HG03280 (cell line): ENCODE measurements at regions not wholly inside any gene's neighbourhood (a gene's known extent, or its start where the extent isn't known, plus 50 kb on each side); places are given as distances from the start of the nearest gene placed in this dataset.
"Not testable (repeated sequence)": the region's sequence is repeated elsewhere in the genome, so short reads cannot be mapped to it uniquely, and the experiment has no call there.

Experiments
- ATAC-seq: cut with Tn5 transposase; IDR thresholded peaks from one replicate; pipeline ENCODE4 v1.9.1; 2021; ENCODE audit warnings: mild to moderate bottlenecking, moderate library complexity; ENCODE audit not compliant: unreplicated experiment

DNA sequence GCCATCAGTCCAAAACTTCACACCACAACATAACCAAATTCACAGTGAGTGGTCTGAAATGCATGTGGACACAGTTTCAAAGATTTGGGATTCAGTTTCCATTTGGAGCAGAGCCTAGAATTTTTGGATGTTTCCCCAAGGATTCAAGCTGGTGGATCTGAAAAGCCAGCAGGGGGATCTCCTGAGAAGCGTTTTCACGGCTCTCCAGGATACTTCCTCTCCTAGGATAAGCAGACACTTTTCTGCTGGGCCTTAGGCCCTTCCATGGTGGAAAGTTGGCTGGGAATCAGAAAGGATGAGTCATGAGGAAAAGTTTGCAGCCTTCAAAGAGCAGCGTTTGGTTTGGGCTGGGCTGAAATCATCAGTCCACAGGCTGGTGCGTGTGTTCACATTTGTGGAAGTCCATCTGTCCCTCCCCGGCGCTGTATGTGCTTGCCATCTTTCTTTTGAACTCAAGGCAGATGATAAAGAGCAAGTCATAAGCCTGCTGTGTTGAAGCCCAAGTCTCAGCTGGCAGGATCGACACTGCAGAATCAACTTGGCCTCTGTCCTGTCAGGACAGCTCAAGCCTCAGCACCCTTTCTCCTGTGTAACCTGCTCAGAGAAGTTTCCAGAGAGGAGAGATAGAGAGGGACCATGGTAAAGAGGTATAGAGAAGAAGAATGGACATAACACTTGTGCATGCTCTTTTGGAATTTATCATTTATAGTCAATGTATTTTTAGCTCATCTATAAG lies 152.6 kb upstream of the MSX2 start:
- ATAC-seq = no peak

DNA sequence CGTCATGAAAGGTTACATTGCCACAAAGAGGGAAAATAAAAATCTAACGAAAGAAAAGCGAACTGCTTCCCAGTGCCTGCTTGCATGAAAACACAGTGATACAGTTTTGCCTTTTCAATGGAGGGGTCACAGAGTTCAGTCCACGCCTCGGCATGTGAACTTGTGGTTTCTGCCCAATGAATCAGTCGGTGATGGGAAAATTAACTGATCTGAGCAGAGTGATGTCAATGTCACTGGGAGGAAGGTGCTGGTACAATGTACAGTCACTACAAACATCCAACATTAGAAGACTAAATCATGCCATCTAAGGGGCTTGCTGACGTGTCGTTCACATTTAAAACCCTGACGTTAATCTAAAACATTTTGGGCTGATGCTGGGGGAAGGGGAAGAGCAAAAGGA lies 151.8 kb upstream of the MSX2 start:
- no peak for ATAC-seq

DNA sequence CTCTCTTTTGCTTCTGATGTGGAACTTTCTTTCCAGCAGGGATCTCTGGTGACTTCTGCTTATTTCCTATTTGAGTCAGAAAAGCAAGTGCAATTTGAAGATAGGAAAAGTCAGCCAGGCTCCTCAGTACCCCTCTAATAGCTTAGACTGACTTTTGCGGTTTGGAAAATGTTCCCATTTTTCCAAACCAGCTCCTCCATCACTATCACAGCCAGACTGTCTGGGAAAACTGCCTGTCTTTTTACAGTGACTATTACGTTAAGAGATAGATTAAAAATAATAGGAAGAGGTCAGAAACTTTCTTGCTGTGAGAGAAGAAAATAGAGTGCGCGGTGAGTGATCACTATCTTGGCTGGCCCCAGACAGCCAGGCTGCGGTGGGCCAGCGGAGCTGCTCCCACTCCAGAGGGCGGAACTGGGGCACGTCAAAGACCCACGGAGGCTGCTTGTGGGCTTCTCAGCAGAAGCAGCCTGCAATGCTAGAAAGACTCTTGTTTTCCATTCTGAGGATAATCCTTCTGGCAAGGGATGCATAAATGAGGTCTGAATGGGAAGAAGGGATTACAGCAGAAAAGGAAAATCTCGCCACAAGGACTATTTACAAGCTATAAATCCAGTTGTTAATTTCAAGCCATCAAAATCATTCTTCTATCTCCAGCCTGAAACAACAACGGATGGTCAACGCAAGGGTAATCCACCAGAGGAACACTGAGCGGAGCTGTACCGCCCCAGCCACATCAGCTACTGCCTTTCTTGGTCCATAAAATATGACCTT lies 151.0 kb upstream of the MSX2 start:
- no peak for ATAC-seq

DNA sequence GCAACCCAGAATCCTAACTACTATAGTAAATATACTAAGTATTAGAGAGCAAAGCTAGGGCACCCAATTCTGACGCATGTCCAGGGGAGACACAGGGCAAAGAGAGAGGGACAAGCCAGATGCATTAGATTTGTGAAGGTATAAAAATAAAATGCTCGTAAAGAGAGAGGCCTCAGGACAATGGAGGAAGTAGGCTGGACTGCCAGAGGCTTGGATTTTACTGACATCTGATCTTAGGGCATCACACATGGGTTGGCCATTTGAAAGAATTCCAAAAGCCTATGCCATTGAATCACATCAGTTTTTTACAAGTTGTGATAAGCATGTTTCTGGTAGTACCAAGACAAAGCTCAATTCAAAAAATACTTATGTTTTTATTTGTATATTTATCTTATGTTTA lies 149.3 kb upstream of the MSX2 start:
- ATAC-seq = no peak

DNA sequence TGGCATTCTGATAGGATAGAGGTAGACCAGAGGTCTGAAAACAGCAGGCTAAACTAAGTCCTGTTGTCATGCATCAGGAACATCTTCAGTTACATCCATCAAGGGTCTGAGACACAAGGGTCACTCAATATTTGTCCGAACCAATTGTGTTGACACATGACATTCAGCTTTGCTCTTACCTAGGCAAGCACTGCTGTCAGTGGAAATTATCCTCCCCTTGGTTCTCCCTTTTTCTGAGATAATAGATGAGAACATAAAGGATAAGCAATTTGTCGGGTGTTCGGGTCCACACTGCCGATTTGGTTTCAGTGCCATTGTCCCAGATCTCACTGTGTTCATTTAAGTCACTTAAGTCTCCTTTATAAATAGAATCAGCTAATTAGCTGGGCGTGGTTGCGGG lies 148.3 kb upstream of the MSX2 start:
- no peak for ATAC-seq

DNA sequence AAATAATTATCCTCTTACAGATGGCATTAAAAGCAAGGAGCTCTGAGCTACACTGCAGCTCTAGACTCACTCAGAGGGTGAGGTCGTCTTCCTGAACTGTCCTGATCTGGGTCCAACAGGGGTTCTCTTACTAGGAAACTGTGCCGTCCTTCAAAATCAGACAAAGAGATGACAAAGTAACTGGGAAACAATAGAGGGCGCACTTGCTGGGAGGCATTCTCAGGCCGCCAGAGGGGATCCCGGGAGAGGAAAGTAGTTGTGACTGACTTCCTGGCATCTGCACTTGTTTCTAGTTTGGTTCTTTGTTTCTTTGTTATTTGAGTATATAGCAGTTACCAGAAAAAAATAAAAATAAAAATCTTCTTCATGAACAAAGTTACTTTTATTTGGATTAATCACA lies 142.9 kb upstream of the MSX2 start:
- no peak for ATAC-seq

DNA sequence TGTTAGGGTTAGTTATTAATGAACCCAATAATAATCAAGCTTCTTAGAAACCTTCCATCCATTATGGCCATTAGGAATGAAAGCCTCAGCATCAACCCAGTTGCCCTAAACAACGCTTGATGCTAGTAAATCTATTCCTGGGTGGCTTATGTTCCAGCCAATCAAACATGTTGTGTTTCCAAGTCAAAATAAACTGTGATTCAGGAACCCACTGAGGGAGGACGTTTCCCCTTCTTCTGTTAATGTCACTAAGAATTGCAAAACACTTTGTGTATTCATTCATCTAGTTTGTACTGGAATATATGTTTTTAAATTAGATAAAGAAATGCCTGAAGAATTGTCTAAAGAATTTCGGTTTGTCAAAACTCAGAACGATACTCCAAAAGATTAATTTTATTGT lies 142.5 kb upstream of the MSX2 start:
- ATAC-seq = no peak

DNA sequence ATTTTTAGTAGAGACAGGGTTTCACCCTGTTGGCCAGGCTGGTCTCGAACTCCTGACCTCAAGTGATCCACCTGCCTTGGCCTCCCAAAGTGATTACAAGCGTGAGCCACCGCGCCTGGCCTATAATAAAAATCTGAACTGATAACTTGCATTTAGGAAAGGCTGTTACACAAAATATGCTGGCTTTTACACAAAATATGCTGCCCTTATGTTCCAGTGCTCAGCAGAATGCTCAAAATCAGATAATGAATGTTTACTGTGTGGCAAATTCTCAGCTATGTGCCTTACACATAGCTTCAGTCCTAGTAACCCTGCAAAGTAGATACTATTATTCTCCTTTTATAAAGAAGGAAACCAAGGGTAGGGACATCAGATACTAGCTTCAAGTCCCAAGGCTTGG lies 141.3 kb upstream of the MSX2 start:
- ATAC-seq = no peak

DNA sequence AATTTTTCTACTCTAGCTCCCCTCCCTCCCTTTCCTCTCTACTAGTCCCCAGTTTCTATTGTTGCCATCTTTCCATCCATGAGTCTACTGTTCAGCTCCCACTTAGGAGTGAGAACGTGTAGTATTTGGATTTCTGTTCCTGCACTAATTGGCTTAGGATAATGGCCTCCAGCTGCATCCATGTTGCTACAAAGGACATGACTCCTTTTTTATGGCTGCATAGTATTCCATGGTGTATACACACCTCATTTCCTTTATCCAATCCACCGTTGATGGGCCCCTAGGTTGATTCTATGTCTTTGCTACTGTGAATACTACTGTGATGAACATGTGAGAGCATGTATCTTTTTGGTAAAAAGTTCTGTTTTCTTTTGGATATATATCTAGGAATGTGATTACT lies 138.9 kb upstream of the MSX2 start:
- ATAC-seq = no peak

DNA sequence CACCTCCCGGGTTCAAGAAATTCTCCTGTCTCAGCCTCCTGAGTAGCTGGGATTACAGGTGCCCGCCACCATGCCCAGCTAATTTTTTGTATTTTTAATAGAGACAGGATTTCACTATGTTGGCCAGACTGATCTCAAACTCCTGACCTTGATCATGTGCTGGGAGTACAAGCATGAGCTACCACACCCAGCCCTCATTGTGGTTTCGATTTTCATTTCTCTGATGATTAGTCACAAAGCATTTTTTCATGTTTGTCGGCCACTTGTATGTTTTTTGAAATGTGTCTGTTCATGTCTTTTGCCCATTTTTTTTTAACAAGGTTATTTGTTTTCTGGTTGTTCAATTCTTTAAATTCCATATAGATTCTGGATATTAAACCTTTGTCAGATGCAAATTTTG lies 138.2 kb upstream of the MSX2 start:
- not testable (repeated sequence) for ATAC-seq

DNA sequence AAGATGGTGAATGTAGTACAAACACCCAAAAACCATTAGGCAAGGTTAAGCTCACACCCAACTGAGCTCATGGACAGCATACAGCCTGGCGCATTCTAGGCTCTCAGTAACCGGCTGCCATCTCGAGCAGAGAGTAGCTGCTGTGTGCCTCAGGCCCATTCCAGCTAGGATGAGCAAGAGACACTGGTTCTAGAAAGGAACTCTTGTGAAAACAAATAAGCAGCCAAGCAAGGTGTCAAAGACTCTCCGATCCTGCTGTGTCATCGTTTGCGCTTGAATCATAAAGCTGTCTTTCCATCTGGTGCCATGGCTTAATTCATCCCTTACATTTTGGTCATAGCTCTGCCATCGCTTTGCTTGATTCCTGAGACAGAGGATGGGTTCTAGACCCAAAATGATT lies 135.4 kb upstream of the MSX2 start:
- no peak for ATAC-seq

DNA sequence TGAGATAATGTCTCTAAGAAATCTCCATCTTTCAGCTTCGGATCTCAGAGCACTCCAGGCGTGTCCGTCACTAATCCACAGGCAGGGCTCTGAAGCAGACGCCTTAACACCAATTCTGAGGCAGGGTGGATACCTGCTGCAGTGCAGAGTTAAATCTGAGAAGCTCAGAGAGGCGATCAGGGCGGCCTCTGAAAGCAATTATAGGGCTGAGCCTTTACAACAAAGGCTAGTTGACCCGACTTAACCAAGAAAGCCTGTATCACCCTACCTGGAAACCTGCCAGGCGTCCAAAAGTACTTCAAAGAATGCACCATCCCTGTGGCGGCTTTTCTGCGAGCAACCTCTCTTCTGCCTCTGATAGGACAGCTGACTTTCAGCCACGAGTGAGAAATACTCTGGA lies 134.8 kb upstream of the MSX2 start:
- ATAC-seq = no peak

DNA sequence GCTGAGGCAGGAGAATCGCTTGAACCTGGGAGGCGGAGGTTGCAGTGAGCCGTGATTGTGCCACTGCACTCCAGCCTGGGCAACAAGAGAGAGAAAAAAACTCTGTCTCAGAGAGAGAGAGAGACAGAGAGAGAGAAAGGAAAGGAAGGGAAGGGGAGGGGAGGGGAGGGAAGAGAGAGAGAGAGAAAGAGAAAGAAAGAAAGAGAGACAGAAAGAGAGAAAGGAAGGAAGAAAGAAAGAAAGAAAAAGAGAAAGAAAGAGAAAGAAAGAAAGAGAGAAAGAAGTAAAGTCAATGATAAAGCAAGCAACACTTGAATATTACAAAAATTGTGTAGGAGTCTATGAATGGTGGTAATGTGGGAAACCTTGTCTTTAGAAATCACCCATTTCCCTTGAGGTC lies 133.6 kb upstream of the MSX2 start:
- ATAC-seq = no peak

DNA sequence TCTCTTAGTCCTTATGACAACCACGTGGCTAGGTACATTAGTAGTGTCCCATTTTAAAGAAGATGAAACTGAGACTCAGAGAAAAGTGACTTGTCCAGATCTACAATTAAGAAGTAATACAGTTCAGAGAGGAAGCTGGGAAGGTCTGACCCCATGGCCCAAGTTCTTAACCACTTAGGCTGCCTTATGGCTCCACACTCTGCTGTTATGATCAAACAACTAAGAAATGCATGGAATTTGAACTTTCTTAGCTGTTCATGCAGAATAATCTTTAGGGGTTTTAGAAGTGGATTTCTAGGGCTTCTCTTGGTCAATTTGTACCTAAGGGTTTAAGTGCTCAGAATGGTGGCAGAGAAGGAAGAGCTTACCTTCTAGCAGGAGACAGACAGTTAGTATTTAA lies 128.0 kb upstream of the MSX2 start:
- no peak for ATAC-seq

DNA sequence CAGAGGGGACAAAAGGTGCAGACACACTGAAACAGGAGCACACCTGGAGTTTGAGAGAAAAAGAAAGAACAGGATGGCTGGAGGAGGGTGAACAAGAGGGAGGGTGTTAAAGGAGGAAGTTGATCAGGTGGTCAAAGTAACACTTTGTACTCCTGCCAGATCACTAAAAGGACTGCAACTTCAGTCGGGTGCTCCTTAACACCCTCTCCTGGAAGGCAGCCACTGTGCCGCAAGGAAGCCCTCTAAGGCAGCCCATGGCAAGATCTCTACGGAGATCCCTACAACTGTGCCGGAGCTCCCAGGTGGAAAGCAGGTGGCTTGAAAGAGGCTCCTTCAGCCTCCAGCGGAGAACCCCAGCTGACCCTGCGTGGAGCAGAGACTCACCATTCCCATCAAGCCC lies 124.4 kb upstream of the MSX2 start:
- no peak for ATAC-seq

DNA sequence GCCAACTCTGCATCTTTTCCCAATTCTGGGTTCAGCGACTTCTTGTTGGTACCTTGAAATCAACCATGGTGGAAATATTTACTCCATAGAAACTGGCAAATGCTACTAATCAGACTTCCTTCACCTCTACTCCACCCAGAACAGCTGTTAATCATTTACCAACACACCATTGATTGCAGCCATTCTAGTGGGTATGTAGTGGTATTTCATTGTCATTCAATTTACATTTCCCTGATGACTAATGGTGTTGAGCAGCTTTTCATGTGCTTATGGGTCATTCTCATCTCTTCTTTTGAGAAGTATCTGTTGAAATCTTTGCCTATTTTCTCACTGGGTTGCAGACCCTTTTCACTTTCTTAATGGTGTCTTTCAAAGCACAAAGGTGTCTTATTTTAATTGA lies 122.4 kb upstream of the MSX2 start:
- no peak for ATAC-seq

DNA sequence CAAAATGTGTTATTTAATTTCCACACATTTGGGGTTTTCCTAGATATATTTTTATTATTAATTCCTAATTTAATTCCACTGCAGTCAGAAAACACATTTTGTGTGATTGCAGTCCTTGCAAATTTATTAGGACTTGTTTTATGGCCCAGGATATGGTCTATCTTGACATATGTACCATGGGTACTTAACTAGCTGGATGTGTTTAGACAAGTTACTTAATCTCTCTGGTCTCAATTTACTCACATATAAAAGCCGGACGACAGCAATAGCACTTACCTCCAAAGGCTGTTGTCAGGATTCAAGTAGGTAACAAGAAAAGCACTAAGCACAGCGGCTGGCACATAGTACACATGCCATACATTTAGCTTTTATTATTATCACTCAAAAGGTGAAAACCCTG lies 118.2 kb upstream of the MSX2 start:
- no peak for ATAC-seq

DNA sequence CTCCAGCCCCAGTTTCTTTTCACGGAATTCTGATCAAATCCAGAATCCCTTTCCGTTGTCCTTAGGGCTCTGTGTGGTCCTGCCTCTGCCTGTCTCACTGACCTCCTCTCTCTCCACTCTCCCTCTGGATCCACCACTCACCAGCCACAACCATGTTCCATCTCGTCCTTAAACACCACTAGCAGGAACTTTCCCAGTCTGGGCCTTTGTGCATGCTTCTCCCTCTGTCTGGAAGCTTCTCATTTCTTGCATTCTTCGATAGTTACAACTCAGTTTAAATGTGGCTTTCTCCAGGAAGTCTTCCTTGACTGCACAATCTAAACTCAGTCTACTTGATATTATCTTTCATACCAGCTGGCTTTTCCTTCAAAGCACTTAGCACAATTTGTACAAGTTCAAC lies 117.7 kb upstream of the MSX2 start:
- no peak for ATAC-seq

DNA sequence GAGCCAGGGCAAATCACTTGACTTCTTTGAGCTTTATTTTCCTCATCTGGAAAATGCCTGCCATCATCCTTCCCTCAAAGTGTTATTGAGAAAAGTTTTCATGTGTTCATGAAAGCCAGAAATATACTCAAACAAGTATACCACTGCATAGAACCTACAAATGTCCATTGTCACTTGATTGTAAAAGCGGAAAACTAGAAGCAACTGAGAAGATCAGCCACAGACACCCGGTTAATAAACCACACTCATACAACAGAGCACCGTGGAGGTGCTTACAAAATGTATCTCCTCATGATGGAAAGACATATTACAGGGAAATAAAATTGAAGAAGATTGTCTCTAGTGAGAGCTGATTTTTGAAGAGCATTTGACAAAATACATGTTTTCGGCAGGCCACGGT lies 117.2 kb upstream of the MSX2 start:
- ATAC-seq = no peak

DNA sequence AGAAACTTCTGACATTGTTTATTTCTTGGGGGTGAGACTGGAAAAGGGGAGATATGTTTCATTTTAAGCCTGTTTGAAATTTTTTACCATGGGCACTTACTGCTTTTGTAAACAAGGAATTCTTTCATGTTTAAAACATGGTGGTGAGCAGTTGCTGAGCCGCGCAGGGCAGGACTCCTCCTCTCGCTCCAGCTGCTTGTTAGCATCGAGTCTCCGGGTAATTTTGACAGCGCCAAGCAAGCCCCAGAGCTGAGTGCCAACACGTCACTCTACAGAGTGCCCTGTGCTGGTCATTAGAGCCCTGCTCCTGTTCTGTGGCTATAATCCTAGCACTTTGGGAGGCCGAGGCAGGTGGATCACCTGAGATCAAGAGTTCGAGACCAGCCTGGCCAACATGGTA lies 116.5 kb upstream of the MSX2 start:
- no peak for ATAC-seq

DNA sequence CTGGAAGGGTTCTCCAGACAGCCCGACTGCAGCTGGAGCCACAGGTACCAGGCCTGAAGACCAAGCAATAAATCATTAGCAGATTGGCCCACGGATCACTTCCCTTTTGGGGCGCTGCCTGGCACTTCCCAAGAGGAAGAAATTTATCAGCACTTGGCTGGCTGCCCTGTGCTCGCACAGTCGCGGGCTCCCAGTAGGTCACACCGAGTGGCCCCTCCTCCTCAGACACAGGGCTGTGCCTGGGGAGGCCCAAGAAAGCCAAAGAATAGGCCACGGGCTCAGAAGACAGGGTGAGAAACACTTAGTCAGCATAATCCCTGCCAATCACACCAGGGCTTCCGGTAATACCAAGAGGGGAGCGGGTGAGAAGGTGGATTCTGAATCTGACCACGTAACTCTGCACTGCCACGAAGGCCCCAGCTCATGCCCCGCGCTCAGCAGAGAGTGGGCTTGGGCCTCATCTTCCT lies 115.7 kb upstream of the MSX2 start:
- no peak for ATAC-seq

DNA sequence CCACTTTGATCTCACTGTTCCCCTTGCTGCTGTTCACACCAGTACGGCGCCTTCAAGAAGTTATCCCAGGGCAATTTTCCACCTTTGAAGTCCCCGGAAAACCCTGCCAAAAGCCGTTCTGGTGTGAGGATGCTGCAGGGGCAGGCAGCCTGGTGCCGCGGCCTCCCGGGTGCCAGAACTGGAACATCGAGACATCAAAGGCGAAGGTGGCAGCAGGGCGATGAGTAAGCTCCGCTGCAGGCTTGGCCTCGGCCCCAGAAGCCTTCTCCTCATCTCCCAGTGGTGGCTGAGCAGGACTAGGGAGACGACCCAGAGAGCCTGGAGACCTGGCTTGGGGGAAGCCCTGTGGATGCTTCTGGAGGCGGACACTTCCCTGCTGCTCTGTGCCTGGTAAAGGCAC lies 115.3 kb upstream of the MSX2 start:
- ATAC-seq = no peak

DNA sequence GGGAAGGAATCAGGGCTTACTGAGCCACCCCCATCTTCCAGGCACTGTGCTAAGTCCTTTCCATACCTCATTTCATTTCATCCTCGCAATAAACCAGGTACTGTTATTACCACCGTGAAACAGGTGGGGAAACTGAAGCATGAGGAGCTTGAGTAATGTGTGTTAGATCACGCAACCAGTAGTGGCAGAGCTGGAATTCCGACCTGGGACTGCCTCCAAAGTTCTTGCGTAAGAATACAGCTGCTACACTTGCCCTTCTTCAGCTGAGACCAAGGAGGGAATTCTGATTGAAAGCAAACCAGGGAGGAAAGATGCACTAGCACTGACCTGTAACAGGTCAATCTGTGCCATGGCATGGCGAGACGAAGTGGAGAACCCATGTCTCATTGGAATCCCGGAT lies 113.4 kb upstream of the MSX2 start:
- no peak for ATAC-seq
